Lower leg skin (tissue), 3 donors: ENCODE measurements at regions not wholly inside any gene's neighbourhood (a gene's known extent, or its start where the extent isn't known, plus 50 kb on each side); places are given as distances from the start of the nearest gene placed in this dataset.

Experiments used
- POLR2A ChIP-seq, 2 donors: fragments of 450-650 bp; IDR thresholded peaks; one replicate each; pipeline ENCODE4 v1.6.1; 2016 to 2017; ENCODE audit warnings: antibody characterized with exemption in 2 of 2, mild to moderate bottlenecking in 1 of 2, moderate library complexity in 1 of 2
- TF ChIP-seq, protein P1 (sequence below), 3 donors: fragments of 450-650 bp; IDR thresholded peaks; one replicate each; pipeline ENCODE4 v1.5.1; 2016; ENCODE audit warnings: antibody characterized with exemption in 3 of 3, mild to moderate bottlenecking in 3 of 3, moderate library complexity in 2 of 3

DNA sequence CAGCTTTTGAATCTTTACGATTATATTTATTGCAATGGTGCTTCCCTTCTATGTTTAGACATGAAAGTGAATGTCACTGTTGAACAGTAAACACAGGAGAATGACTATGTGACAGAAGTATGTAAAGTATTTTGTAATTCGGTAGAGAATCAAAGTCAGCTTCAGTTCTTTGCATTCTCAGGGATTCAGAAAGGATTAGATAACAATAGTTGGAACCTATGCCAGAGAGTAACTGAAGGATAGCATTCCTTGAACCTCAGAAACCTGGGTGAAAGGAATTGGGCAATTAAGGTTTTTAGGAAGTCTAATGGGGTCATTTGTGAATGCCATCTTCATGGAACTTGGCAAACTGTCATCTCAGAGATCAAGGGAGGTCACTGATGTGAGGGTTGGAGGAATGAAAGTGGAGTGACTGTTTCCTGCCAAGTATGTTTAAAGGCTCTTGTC lies 305.3 kb upstream of the DDHD1 start:
- TF ChIP-seq, protein P1, sequence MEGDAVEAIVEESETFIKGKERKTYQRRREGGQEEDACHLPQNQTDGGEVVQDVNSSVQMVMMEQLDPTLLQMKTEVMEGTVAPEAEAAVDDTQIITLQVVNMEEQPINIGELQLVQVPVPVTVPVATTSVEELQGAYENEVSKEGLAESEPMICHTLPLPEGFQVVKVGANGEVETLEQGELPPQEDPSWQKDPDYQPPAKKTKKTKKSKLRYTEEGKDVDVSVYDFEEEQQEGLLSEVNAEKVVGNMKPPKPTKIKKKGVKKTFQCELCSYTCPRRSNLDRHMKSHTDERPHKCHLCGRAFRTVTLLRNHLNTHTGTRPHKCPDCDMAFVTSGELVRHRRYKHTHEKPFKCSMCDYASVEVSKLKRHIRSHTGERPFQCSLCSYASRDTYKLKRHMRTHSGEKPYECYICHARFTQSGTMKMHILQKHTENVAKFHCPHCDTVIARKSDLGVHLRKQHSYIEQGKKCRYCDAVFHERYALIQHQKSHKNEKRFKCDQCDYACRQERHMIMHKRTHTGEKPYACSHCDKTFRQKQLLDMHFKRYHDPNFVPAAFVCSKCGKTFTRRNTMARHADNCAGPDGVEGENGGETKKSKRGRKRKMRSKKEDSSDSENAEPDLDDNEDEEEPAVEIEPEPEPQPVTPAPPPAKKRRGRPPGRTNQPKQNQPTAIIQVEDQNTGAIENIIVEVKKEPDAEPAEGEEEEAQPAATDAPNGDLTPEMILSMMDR (IDR thresholded peaks at IDR 0.05), result no peak
- no peak for TF ChIP-seq POLR2A (IDR thresholded peaks at IDR 0.05)
